HuH-7 (cell line): ENCODE measurements at regions not wholly inside any gene's neighbourhood (a gene's known extent, or its start where the extent isn't known, plus 50 kb on each side); places are given as distances from the start of the nearest gene placed in this dataset.
A peak's percentile ranks its signal among the peaks of the same experiment; 100 is the strongest.
"Not testable (repeated sequence)": the region's sequence is repeated elsewhere in the genome, so short reads cannot be mapped to it uniquely, and the experiment has no call there.

Experiments used
- DNase-seq: peaks from one replicate; pipeline ENCODE4 v3.0.0; 2011; ENCODE audit warnings: low spot score

DNA sequence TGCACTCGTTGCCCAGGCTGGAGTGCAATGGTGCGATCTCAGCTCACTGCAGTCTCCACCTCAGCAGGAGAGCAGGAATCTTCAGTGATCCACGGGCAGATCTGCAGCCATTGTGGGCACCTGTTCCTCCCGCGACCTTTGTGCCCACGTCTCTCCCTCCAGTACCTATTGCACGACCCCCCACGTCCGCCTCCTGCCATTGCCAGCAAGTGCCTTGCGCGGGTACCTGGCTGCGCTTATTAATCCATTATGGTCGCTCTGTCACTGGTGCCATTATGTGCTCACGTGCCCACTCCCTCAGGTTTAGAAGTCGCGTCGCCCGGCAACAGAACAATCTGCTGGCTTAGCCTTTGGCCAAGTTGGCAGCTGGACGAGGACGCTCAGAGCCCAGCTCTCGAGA is 146.2 kb upstream of the C1QTNF3 start:
- not testable (repeated sequence) for DNase-seq

DNA sequence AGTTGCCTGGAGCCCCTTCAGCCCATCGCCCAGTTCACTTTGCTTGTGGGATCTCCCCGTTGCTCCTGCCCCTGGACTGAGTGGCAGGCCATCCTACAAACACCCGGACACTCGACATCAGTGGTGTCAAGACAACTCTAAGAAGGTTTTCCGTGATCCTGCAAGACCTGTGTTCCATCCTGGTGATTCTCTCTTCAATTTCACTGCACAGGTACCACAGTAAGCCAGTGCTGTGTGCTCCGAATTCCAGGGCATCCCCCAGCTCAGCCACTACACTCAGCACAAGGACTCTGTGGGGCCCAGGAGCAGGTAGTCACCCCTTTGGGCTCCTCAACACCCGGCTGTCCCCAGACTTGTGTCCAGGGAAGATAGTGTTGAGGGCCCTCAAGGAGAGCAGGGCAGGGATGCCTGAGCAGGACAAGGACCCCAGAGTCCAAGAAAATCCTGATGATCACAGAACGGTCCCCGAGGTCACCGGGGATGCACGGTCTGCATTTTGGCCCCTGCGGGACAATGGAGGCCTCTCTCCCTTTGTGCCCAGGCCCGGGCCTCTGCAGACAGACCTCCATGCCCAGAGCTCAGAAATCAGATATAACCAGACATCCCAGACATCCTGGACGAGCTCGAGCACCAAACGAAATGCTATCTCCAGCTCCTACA is 146.9 kb upstream of the C1QTNF3 start:
- peak; percentile 5 for DNase-seq

DNA sequence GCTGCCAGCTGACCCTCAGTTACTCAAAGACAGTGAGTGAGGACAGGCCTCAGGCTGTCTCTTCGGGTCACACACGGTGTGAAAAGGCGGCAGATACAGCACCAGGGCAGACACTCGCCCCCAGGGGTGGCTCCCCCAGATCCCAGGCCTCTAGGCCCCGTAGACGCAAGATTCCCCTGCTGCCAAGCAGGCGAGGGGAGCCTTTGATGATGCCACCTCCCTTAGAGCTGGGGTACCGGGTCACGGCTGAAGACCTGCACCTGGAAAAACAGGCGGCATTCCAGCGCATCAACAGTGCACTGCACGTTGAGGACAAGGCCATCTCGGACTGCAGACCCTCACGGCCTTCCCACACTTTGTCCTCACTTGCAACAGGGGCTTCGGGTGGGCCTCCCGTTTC is 147.5 kb upstream of the C1QTNF3 start:
- not testable (repeated sequence) for DNase-seq

DNA sequence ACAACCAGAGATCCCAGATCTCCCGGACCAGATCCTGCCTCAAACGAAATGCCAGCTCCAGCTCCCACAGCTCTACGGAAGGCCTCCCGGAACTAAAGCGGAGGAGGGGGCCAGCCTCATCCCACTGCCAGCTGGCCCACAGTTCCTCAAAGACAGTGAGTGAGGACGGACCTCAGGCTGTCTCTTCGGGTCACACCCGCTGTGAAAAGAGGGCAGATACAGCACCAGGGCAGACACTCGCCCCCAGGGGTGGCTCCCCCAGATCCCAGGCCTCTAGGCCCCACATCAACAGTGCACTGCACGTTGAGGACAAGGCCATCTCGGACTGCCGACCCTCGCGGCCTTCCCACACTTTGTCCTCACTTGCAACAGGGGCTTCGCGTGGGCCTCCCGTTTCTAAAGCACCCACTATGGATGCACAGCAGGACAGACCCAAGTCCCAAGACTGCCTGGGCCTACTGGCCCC is 148.3 kb upstream of the C1QTNF3 start:
- not testable (repeated sequence) for DNase-seq

DNA sequence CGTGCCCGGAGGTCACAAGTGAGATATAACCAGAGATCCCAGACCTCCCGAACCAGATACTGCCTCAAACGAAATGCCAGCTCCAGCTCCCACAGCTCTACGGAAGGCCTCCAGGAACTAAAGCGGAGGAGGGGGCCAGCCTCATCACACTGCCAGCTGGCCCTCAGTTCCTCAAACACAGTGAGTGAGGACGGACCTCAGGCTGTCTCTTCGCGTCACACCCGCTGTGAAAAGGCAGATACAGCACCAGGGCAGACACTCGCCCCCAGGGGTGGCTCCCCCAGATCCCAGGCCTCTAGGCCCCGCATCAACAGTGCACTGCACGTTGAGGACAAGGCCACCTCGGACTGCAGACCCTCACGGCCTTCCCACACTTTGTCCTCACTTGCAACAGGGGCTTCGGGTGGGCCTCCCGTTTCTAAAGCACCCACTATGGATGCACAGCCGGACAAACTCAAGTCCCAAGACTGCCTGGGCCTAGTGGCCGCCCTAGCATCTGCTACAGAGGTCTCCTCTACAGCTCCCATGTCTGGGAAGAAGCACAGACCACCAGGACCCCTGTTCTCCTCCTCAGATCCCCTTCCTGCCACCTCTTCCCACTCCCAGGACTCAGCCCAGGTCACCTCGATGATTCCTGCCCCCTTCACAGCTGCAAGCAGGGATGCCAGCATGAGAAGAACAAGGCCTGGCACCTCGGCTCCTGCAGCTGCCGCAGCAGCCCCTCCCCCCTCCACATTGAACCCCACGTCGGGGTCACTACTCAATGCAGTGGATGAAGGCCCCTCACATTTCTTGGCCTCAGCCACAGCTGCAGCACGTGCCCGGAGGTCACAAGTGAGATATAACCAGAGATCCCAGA is 149.3 kb upstream of the C1QTNF3 start:
- peak; percentile 1 for DNase-seq

DNA sequence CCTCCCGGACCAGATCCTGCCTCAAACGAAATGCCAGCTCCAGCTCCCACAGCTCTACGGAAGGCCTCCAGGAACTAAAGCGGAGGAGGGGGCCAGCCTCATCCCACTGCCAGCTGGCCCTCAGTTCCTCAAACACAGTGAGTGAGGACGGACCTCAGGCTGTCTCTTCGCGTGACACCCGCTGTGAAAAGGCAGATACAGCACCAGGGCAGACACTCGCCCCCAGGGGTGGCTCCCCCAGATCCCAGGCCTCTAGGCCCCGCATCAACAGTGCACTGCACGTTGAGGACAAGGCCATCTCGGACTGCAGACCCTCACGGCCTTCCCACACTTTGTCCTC is 149.9 kb upstream of the C1QTNF3 start:
- DNase-seq: not testable (repeated sequence)

DNA sequence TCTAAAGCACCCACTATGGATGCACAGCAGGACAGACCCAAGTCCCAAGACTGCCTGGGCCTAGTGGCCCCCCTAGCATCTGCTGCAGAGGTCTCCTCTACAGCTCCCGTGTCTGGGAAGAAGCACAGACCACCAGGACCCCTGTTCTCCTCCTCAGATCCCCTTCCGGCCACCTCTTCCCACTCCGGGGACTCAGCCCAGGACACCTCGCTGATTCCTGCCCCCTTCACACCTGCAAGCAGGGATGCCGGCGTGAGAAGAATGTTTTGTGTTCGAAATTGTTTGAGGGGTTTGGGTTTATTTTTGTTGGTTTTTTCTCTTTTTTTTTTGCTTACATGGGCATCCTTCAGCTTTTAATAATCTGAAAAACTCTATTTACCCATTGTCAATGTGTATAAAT is 150.3 kb upstream of the C1QTNF3 start:
- not testable (repeated sequence) for DNase-seq

DNA sequence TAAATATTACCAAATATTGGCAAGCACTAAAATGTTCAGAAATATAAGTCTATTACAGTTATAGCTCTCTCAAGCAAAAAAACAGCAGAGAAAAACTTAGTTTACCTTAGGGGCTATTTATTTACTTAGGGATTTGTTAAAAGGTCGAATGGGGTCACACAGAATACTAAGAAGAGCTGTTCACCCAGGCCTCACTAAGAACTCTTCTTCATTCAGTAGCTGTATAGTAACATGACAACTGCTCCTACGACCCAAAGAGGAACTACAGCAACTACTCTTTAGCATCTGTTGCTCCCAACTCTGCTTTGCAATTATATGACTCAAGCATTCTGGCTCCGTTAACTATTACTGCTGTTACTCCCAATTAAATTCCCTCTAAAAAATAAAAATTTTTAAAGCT is 150.8 kb upstream of the C1QTNF3 start:
- DNase-seq: not testable (repeated sequence)

DNA sequence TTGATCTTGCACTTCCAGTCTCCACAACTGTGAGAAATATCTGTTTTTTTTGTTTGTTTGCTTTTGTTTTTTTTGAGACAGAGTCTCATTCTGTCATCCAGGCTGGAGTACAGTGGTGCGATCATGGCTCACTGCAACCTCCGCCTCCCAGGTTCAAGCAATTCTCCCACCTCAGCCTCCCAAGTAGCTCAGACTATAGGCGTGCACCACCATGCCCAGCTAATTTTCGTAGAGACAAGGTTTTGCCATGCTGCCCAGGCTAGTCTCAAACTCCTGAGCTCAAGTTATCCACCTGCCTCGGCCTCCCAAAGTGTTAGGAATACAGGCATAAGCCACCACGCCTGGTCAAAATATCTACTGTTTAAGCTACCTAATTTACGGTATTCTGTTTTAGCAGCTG is 153.1 kb upstream of the C1QTNF3 start:
- not testable (repeated sequence) for DNase-seq

DNA sequence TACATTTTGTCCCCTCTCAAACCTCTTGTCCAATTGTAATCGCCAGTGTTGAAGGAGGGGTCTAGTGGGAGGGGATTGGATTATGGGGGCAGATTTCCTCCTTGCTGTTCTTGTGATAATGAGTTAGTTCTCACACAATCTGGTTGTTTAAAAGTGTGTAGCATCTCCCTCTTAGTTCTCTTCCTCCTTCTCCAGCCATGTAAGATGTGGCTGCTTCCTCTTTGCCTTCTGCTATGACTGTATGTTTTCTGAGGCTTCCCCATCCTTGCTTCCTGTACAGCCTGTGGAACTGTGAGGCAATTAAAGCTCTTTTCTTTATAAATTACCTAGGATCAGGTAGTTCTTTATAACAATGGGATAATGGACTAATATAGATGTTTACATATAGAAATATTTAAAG is 162.3 kb upstream of the C1QTNF3 start:
- DNase-seq: not testable (repeated sequence)

DNA sequence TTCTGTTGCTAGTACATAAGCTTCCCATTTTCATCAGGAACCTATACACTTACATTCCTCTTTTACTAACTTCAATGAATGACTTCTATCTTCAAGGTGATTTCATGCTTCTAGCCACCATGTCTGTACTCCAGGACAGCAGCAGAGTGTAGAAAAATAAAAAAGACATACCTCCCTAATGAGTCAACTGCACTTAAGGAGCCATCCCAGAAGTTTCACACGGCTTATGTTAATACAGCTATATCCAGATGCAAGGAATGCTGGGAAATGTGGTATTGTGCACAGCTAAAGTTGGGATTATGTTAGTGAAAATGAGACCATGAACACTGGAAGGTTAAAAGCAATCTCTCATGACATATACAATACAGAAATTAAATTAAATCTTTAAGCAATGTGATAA is 174.4 kb upstream of the C1QTNF3 start:
- not testable (repeated sequence) for DNase-seq

DNA sequence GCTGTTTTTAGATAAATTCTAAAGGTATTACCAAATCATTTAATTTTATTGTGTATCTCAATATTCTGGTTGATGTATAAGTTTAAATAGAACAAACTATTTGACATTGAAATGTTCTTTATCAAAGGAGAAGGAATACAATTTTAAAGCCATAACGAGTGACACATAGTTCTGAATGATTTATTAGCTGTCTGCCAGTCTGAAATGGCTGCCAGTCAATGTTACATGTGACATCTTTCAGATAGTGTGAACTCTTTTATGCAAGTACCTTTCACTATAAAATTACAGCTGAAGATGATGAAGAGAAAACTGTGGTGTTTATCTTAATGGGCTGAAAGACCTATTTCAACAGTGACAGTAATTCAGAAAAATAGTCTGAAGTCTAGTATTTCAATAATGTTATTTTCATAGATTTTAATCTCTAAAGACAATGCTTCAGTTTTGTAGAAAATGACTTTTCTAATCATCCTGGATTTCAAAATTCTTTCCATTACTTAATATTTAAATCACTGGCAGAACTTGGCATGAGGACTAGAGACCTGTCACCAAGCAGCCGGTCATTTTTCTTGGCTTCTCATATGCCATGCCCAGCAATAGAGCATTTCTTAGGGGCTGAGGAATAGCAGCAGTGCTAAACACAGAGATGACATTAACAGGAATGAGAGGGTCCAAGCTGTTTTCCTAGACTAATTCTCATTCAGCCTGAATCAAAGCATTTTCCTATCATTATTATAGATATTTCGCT is 178.5 kb upstream of the C1QTNF3 start:
- not testable (repeated sequence) for DNase-seq

DNA sequence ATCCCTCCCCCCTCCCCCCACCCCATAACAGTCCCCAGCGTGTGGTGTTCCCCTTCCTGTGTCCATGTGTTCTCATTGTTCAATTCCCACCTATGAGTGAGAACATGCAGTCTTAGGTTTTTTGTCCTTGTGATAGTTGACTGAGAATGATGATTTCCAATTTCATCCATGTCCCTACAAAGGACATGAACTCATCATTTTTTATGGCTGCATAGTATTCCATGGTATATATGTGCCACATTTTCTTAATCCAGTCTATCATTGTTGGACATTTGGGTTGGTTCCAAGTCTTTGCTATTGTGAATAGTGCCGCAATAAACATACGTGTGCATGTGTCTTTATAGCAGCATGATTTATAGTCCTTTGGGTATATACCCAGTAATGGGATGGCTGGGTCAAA is 180.1 kb upstream of the C1QTNF3 start:
- DNase-seq: not testable (repeated sequence)

DNA sequence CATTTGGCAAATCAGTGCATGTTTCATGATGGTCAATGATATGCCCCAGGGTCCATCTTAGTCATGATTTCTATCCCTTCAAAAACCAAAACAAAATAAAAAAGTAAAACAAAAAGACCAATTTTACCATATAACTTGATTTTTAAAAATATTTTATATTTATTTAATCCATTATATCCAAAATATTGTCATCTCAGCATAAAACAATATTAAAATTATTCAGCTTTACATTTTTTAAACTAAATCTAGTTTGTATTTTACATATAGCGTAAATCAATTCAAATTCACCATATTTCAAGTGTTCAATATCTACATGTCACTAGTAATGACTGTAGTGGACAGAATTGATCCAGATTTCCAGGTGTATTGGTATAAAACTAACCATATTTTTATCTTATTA is 187.4 kb upstream of the C1QTNF3 start:
- not testable (repeated sequence) for DNase-seq

DNA sequence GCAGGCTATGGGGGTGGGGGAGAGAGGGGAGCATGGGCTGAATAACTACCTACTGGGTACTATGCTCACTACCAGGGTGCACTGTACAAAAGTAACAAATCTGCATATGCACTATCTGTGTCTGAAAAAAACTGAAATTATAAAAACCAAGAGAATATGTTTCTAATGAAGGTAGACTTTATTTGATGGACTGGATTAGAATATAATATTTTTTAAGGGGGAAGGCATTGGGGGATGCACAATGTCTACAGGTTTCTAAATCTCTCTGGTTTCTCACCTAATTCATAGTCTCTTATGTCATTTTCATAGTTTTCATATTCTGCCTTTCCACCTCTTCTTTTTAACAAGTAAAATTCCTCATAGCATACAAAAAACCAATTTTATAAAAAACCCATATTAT is 200.8 kb upstream of the C1QTNF3 start:
- not testable (repeated sequence) for DNase-seq

DNA sequence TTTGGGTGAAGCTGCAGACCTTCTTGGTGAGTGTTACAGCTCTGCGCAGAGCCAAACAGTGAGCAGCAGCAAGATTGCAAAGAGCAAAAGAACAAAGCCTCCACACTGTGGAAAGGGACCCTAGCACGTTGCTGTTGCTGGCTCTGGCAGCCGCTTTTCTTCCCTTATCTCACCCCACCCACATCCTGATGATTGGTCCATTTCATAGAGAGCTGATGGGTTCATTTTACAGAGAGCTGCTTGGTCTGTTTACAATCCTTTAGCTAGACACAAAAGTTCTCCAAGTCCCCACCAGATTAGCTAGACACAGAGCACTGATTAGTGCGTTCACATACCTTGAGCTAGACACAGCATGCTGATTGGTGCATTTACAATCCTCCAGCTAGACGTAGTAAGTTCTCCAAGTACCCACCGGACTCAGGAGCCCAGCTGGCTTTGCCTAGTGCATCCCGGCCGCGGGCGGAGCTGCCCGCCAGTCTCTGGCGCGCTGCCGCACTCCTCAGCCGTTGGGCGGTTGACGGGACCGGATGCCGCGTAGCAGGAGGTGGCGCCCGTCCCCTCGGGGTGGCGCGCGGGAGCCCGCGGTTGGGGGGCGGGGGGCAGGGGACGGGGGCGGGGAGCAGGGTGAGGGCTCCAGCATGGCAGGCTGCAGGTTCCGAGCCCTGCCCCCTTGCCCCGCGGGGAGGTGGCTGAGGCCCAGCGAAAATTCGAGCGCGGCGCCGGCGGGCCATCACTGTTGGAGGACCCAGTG is 201.4 kb upstream of the C1QTNF3 start:
- not testable (repeated sequence) for DNase-seq

DNA sequence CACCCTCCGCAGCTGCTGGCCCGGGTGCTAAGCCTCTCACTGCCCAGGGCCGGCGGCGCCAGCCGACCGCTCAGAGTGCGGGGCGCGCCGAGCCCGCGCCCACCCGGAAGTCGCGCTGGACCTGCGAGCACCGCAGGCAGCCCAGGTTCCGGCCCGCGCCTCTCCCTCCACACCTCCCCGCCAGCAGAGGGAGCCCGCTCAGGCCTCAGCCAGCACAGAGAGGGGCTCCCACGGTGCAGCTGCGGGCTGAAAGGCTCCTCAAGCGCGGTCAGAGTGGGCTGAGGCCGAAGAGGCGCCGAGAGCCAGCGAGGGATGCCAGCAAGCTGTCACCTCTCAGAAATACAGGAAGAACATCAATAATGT is 202.0 kb upstream of the C1QTNF3 start:
- DNase-seq: not testable (repeated sequence)

DNA sequence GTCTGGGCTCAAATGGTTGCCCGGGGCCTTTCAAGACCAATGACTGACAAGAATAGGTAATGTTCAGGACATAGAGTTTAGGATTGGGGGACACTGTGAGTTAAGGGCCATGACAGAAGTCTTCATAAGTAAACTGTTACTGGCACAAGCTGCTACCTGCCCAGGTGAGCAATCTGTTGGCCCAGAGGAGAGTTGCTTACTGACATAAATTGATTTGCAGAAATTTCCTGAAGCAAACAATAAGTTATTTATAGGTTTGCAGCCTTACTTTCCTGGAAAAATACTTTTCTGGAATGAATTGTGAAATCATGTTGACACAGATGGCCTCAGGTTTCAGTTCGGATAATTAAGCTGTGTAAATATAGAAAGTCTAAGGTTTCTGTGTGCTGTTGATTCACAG is 202.8 kb upstream of the C1QTNF3 start:
- DNase-seq: not testable (repeated sequence)

DNA sequence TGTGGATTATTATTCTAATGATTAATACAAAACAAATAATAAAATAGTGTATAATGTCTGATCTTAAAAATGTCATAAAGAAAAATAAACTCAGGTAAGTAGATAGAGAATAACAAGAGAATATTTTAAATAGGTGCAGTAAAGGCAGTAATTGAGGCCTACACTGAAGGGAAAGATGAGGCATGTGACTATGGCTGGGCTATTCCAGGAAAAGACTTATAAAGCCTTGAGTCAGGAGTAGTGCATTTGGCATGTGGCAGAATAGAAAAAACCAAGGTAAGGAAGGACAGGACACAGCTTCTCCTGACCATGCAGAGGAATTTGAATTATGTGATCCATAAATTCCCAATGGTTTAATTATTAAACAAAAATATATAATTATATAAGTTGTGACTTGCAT is 215.6 kb upstream of the C1QTNF3 start:
- DNase-seq: not testable (repeated sequence)

DNA sequence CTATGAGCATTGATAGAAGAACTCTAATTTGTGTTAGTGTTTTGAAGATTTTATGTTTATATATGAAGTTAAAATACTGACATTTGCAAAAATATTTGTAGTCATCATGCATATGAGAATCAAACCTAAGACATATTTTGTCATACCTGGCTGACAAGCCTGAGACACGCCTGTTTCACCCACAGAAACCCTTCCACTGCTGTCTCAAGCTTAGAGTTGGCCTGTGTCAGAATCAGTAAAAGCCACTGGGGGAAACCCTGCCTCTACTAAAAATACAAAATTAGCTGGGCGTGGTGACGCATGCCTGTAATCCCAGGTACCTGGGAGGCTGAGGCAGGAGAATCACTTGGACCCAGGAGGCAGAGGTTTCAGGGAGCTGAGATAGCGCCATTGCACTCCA is 218.0 kb upstream of the C1QTNF3 start:
- not testable (repeated sequence) for DNase-seq

DNA sequence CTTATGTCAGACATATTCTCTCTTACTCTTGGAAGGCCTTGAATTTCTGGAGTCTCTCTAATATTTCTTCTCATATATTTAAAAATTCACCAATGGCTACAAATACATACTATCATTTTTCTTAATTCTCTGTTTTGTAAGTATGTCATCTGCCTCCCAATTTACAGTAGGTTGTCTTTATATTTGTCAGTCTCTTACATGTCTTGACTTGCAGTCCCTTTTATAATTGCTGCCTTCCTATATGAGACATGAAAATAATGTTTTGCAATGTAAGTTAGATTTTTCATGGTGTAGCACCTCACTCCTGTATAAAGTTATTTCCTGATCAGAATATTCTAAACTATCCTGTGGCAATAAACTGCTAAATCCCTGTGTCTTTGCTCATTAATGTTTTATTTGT is 223.1 kb upstream of the C1QTNF3 start:
- DNase-seq: not testable (repeated sequence)

DNA sequence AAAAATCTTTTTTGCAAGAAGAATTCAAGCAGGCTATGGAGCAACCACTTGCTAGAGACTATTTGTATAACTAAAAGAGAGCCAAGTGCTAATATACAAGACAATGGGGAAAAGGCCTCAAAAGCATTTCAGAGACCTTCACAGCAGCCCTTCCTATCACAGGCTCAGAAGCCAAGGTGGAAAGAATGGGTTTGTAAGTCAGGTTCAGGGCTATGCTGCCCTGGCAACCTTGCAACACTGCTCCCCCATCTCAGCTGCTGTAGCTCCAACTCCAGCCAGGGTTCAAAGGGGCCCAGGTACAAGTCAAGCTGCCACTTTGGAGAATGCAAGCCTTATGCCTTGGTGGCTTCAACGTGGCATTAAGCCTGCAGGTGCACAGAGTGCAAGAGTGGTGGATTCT is 253.7 kb upstream of the C1QTNF3 start:
- not testable (repeated sequence) for DNase-seq
